CD14-positive monocyte (primary cell): ENCODE measurements at regions not wholly inside any gene's neighbourhood (a gene's known extent, or its start where the extent isn't known, plus 50 kb on each side); places are given as distances from the start of the nearest gene placed in this dataset.

Experiments
- DNase-seq, 3 donors: peaks; one replicate each; pipeline ENCODE4 v3.0.0-alpha.2; 2011 to 2022
- H2AFZ ChIP-seq: 2 replicates; pipeline ENCODE4 v1.6.0; 2012; ENCODE audit warnings: mild to moderate bottlenecking, low read depth, low read length, inconsistent platforms; ENCODE audit not compliant: insufficient read depth, poor library complexity, severe bottlenecking
- H3K27ac ChIP-seq, 2 donors: 1 replicate in 1 of 2; 2 replicates in 1 of 2; pipeline ENCODE4 v1.5.1; 2012 to 2013; ENCODE audit warnings: low read length in 2 of 2, control low read depth in 1 of 2, inconsistent platforms in 1 of 2, low read depth in 1 of 2, mild to moderate bottlenecking in 1 of 2
- H3K27me3 ChIP-seq, 2 donors: one replicate each; pipeline versions ENCODE4 v1.6.0 to v1.6.1; 2011 to 2013; ENCODE audit warnings: low read length in 2 of 2; ENCODE audit not compliant: control insufficient read depth in 2 of 2, insufficient read depth in 2 of 2
- H3K36me3 ChIP-seq, 2 donors: replicated peaks in 1 of 2; 1 replicate in 1 of 2; 2 replicates in 1 of 2; pipeline versions ENCODE4 v1.5.1 to v1.6.1; 2012 to 2013; ENCODE audit warnings: low read length in 2 of 2, control low read depth in 1 of 2, inconsistent platforms in 1 of 2, mild to moderate bottlenecking in 1 of 2; ENCODE audit not compliant: insufficient read depth in 2 of 2, control insufficient read depth in 1 of 2
- H3K4me1 ChIP-seq, 2 donors: 1 replicate in 1 of 2; 2 replicates in 1 of 2; pipeline versions ENCODE4 v1.5.1 to v1.6.1; 2012 to 2013; ENCODE audit warnings: low read length in 2 of 2, control low read depth in 1 of 2, inconsistent platforms in 1 of 2, mild to moderate bottlenecking in 1 of 2, moderate library complexity in 1 of 2; ENCODE audit not compliant: insufficient read depth in 2 of 2, control insufficient read depth in 1 of 2
- H3K4me2 ChIP-seq: replicated peaks from 2 replicates; pipeline ENCODE3; 2012; ENCODE audit warnings: low read length, moderate library complexity, mild to moderate bottlenecking; ENCODE audit not compliant: poor library complexity, severe bottlenecking; ENCODE audit errors: extremely low read depth
- H3K4me3 ChIP-seq, 3 experiments: fragments of 200-600 bp in 1 of 3; sonication (generic) in 1 of 3; replicated peaks in 1 of 3; 1 replicate in 2 of 3; 2 replicates in 1 of 3; pipeline ENCODE4 v1.5.1; 2011 to 2013; ENCODE audit warnings: low read length in 3 of 3, mild to moderate bottlenecking in 3 of 3, control low read depth in 2 of 3, low read depth in 2 of 3, inconsistent platforms in 1 of 3, moderate library complexity in 1 of 3
- H3K79me2 ChIP-seq: 2 replicates; pipeline ENCODE4 v1.6.0; 2012; ENCODE audit warnings: mild to moderate bottlenecking, control low read depth, inconsistent platforms, low read length, moderate library complexity; ENCODE audit not compliant: insufficient read depth
- H3K9ac ChIP-seq: 2 replicates; pipeline ENCODE4 v1.6.0; 2017; ENCODE audit warnings: low read length, mild to moderate bottlenecking; ENCODE audit not compliant: insufficient read depth, poor library complexity, severe bottlenecking
- H3K9me3 ChIP-seq, 2 donors: replicated peaks in 1 of 2; 1 replicate in 1 of 2; 2 replicates in 1 of 2; pipeline versions ENCODE4 v1.5.1 to v1.6.1; 2012 to 2013; ENCODE audit warnings: low read length in 2 of 2, control low read depth in 1 of 2; ENCODE audit not compliant: control insufficient read depth in 1 of 2, insufficient read depth in 1 of 2
- H4K20me1 ChIP-seq: 2 replicates; pipeline ENCODE4 v1.6.0; 2012; ENCODE audit warnings: mild to moderate bottlenecking, low read length, control low read depth, moderate library complexity; ENCODE audit not compliant: insufficient read depth
- H3K27ac Mint-ChIP-seq, 7 donors: one replicate each; pipeline ENCODE4 v1.8.0; 2020; ENCODE audit warnings: mild to moderate bottlenecking in 7 of 7, mixed read lengths in 7 of 7, moderate library complexity in 6 of 7, inconsistent platforms in 2 of 7
- H3K27me3 Mint-ChIP-seq, 3 donors: one replicate each; pipeline ENCODE4 v1.8.0; 2021 to 2022; ENCODE audit warnings: low read depth in 3 of 3, mild to moderate bottlenecking in 3 of 3, mixed read lengths in 3 of 3, moderate library complexity in 3 of 3, inconsistent platforms in 1 of 3
- H3K36me3 Mint-ChIP-seq, 2 donors: one replicate each; pipeline ENCODE4 v1.8.0; 2020; ENCODE audit warnings: mixed read lengths in 2 of 2, inconsistent platforms in 1 of 2, mild to moderate bottlenecking in 1 of 2
- H3K4me1 Mint-ChIP-seq: one replicate; pipeline ENCODE4 v1.8.0; 2020; ENCODE audit warnings: mild to moderate bottlenecking, mixed read lengths
- H3K4me3 Mint-ChIP-seq, 2 donors: one replicate each; pipeline ENCODE4 v1.8.0; 2020; ENCODE audit warnings: mild to moderate bottlenecking in 2 of 2, mixed read lengths in 2 of 2, moderate library complexity in 1 of 2
- H3K9me3 Mint-ChIP-seq, 7 donors: one replicate each; pipeline ENCODE4 v1.8.0; 2020 to 2022; ENCODE audit warnings: mixed read lengths in 7 of 7, mild to moderate bottlenecking in 6 of 7, moderate library complexity in 6 of 7, inconsistent platforms in 2 of 7
- CTCF ChIP-seq: fragments of 200-600 bp; IDR thresholded peaks from one replicate; pipeline ENCODE4 v1.8.0; 2022; ENCODE audit warnings: antibody characterized with exemption, mild to moderate bottlenecking
- WGBS: methylation state at CpG from one replicate; pipeline ENCODE4 v1.1.5; 2013; ENCODE audit warnings: missing lambda C conversion rate; ENCODE audit not compliant: insufficient coverage; 5-methylcytosine and 5-hydroxymethylcytosine counted together
- intact Hi-C, 2 donors: fragments of 100-400 bp; cut with micrococcal nuclease; formaldehyde crosslinking; loops; one replicate each; pipeline versions ENCODE4 v1.15.0 to v1.15.1; 2023

GRCh38 chr20:20972490-20972889 is 133.7 kb downstream of the LINC00237 start:
- no peak overlapping the region for H3K4me3 ChIP-seq
- no peak overlapping the region for H3K9ac ChIP-seq
- H2AFZ ChIP-seq = no peak overlapping the region
- H3K27me3 Mint-ChIP-seq = peaks cover 0 to 5% (median 4%) of the 10 kb centered on the region in 3 donors
- no peaks in the 10 kb centered on the region for H3K27me3 ChIP-seq
- H3K79me2 ChIP-seq = no peaks in the 10 kb centered on the region
- no peak overlapping the region for H3K27ac ChIP-seq
- no peaks in the 10 kb centered on the region for H4K20me1 ChIP-seq
- H3K36me3 ChIP-seq = no peaks in the 10 kb centered on the region
- H3K27ac Mint-ChIP-seq = no peak overlapping the region
- no peaks in the 10 kb centered on the region for H3K4me1 ChIP-seq
- intact Hi-C loops = no loop called here
- H3K4me3 Mint-ChIP-seq = no peak overlapping the region
- no peaks in the 10 kb centered on the region for H3K9me3 ChIP-seq
- peaks cover 0 to 3% (median 0%) of the 10 kb centered on the region in 7 donors for H3K9me3 Mint-ChIP-seq
- 86% methylated on average over 1 of the region's 1 CpG for WGBS
- no peak for DNase-seq
- no peaks in the 10 kb centered on the region for H3K4me1 Mint-ChIP-seq
- H3K36me3 Mint-ChIP-seq = no peaks in the 10 kb centered on the region
- no peak for TF ChIP-seq CTCF
- no peak overlapping the region for H3K4me2 ChIP-seq

- 100% methylated on average over 2 of the region's 6 CpGs for WGBS
- no peaks in the 10 kb centered on the region for H3K79me2 ChIP-seq
- no peaks in the 10 kb centered on the region for H3K27me3 ChIP-seq
- no peak overlapping the region for H3K4me2 ChIP-seq
- TF ChIP-seq CTCF = no peak
- no peaks in the 10 kb centered on the region for H3K9me3 ChIP-seq
- no peaks in the 10 kb centered on the region for H3K36me3 ChIP-seq
- Mint-ChIP-seq H3K36me3 (no peaks in the 10 kb centered on the region), H3K4me3 (no peak overlapping the region), H3K9me3 (peaks cover 0 to 3% (median 0%) of the 10 kb centered on the region in 7 donors), H3K27ac (no peak overlapping the region), H3K27me3 (peaks cover 0 to 6% (median 4%) of the 10 kb centered on the region in 3 donors), H3K4me1 (no peaks in the 10 kb centered on the region)
- H4K20me1 ChIP-seq = no peaks in the 10 kb centered on the region
- intact Hi-C loops = no loop called here
- no peaks in the 10 kb centered on the region for H3K4me1 ChIP-seq
- no peak for DNase-seq
- H3K27ac ChIP-seq = no peak overlapping the region
- no peak overlapping the region for H3K4me3 ChIP-seq
- H3K9ac ChIP-seq = no peak overlapping the region
- no peak overlapping the region for H2AFZ ChIP-seq
Measured at GRCh38 chr20:20971810-20972209, 134.3 kb downstream of the LINC00237 start.
